AG04449 (cell line): ENCODE measurements at regions not wholly inside any gene's neighbourhood (a gene's known extent, or its start where the extent isn't known, plus 50 kb on each side); places are given as distances from the start of the nearest gene placed in this dataset.

Experiments used
- CTCF ChIA-PET: fragments of 350-600 bp; formaldehyde crosslinking; extraction: SDS; loops from one replicate; lab custom pipeline; 2021; ENCODE audit warnings: antibody characterized with exemption; lab: Yijun Ruan, JAX
- POLR2A ChIA-PET: fragments of 400-600, 350-600 bp; formaldehyde crosslinking; extraction: SDS; loops from one replicate; lab custom pipeline; 2020; ENCODE audit warnings: antibody characterized with exemption, inconsistent platforms; lab: Yijun Ruan, JAX
- DNase-seq: peaks from one replicate; pipeline ENCODE4 v3.0.0-alpha.2; 2010; ENCODE audit warnings: low read depth, low spot score
- H3K4me3 ChIP-seq: 2 replicates; pipeline ENCODE4 v1.5.1; 2011; ENCODE audit warnings: low read depth, mild to moderate bottlenecking, control low read depth, low read length
- TF ChIP-seq, protein P1 (sequence below): IDR thresholded peaks from one replicate; pipeline ENCODE4 v1.5.1; 2011; ENCODE audit warnings: mild to moderate bottlenecking, moderate library complexity, low read length, control low read depth, inconsistent platforms; ENCODE audit not compliant: insufficient read depth; ENCODE audit errors: missing control alignments

DNA sequence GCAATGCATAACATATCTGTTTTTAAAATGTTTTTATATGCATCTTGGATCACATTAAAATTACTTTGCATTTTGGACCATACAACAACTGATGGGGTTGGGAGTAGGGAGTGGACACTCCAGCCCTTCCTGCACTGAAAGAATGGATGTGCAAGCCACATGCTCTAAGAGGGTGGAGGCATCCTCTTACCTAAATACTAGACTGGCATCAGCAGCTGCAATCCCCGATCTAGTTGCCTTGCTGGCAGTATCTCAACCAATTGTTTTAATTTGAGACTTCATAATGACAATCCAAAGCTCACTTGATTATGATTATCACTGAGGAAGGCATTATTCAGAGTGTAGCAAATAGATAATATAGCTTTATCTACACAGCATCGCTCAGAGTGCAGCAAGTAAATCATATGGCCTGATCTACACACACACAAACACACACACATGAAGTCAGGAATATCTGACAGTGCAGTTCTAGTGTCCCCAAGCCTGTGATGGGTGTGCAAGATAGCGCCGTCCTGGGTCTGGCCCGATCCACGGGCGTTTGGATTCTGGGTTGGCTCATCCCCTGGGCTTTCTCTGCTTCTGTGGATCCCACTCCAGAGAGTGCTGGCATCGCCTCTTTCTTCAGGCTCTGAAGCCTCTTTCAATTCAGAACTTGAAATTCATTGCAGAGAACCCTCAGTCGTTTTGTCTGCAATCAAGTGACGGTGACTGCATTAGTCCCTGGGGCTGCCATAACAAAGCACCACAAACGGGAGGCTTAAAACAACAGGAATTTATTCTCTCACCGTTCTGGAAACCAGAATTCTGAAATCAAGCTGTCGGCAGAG lies 181.3 kb downstream of the ETS2 start:
- TF ChIP-seq, protein P1, sequence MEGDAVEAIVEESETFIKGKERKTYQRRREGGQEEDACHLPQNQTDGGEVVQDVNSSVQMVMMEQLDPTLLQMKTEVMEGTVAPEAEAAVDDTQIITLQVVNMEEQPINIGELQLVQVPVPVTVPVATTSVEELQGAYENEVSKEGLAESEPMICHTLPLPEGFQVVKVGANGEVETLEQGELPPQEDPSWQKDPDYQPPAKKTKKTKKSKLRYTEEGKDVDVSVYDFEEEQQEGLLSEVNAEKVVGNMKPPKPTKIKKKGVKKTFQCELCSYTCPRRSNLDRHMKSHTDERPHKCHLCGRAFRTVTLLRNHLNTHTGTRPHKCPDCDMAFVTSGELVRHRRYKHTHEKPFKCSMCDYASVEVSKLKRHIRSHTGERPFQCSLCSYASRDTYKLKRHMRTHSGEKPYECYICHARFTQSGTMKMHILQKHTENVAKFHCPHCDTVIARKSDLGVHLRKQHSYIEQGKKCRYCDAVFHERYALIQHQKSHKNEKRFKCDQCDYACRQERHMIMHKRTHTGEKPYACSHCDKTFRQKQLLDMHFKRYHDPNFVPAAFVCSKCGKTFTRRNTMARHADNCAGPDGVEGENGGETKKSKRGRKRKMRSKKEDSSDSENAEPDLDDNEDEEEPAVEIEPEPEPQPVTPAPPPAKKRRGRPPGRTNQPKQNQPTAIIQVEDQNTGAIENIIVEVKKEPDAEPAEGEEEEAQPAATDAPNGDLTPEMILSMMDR = no peak
- no peak for DNase-seq

DNA sequence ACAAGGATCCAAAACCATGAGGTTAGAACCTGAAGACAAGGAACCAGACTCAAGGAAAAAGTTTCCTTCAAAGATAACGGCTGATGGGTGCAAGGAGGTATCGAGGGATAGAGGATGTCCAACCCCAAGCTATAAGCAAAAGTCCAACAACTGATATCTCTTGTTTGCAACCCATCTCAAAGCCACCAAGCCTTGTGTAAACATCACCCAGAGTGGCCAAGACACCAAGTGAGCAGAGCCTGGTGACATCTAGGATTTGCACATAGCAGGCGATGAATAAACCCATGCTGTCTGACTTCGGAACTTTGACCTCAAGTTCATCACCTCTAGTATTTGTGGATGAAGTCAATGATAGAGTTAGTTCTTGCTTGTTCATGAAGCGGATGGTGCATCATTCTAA lies 180.7 kb downstream of the ETS2 start:
- H3K4me3 ChIP-seq = no peak overlapping the region
- CTCF ChIA-PET = no interaction called here
- TF ChIP-seq, protein P1 = no peak
- POLR2A ChIA-PET = no interaction called here
- DNase-seq = no peak

More for the DNA sequence above, 181.3 kb downstream of the ETS2 start:
- ChIA-PET CTCF (no interaction called here), POLR2A (no interaction called here)
- H3K4me3 ChIP-seq = no peak overlapping the region

DNA sequence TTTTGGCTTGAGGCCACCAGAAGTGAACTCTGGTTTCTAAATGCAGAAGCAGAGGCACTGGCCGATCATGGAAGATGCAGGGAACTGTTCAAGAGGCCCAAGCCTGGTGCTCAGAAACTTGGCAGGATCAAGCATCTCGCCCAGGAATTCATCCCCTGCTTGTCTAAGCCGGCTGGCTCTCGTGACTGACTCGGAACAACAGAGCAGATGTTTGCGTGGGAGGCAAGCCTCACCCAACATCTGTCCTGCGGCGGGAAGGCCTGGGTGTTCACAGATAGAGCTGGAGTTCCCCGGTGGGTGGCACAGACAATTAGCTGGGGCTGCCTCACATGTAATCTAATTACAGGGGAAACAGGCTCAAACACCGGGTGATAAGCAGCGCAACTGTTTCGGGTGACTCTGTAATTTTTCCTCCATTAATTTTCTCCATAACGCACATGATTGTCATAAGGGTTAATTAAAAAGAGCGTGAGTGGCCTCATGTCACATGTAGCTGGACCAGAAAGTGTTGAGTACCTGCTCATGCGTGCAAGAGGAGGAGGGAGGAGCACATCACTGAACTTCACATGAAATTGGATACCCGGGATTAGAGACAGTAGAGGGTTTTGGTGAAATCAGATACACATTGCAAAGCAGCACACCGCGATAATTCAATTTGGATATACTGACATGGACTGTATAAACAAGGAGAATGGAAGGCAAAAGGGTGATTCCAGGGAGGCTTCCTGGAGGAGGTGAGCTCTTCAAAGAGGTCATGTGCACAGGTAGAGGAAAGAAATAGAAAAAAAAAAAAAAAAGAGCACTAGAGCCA lies 180.0 kb downstream of the ETS2 start:
- ChIA-PET POLR2A (interaction anchor here (0.7 kb wide), 1 partner anchor 17 kb away, joined by 4 read pairs; no protein-coding TSS in a partner anchor), CTCF (no interaction called here)
- TF ChIP-seq, protein P1 = no peak
- no peak overlapping the region; the same call in 1 of the 2 replicates for H3K4me3 ChIP-seq
- peak; percentile 46 for DNase-seq

DNA sequence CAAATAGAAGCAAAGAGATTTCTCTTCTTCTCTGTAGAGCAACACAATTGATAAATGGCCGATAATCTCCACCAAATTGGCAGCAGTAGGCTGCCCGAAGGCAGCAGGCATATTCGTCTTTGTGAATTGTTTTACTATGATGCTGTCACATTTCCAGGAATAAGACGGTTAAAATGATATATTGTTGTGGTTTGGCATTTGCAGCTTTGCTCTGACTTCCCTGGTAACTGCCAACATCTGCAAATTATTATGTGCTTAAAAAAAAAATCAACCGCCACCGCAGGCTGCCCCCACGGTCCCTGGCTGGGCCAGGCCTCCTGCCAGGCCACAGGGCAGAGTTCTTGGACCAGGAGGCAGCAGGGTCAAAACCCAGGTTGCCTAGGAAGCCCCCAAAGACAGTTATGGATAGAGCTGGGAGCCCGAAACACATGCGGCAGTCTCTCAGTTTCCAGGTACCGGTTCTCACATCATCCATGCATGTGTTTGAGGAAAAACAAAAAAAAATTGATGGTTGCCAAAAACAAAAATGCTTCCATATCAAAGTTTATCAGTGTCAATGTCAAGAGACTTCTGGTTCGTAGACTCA lies 179.3 kb downstream of the ETS2 start:
- ChIA-PET POLR2A (interaction anchor here (0.7 kb wide), 1 partner anchor 110 kb away, joined by 3 read pairs; no protein-coding TSS in a partner anchor), CTCF (no interaction called here)
- TF ChIP-seq, protein P1 = no peak
- DNase-seq = peak; percentile 63
- no peak overlapping the region for H3K4me3 ChIP-seq

DNA sequence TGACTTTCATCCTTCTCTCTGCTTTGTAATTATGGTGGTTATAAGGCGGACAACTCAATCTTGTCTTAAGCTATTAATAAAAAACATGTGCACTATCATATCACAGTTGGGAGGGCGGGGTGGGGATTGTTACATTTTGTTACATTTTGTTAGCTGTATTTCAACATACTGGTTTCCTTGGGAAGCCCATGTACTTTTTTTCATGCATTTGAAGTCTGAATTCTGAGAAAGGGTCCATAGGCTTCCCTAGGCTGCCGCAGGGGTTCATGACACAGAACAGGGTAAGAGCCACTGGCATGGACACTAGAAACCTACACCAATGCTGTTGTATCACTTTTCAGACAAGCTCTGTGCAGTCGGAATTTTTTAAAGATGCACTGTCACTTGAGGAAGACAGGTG lies 178.8 kb downstream of the ETS2 start:
- H3K4me3 ChIP-seq = no peak overlapping the region
- POLR2A ChIA-PET = interaction anchor here (0.7 kb wide), 1 partner anchor 111 kb away, joined by 3 read pairs; no protein-coding TSS in a partner anchor
- no peak for DNase-seq
- TF ChIP-seq, protein P1 = no peak
- CTCF ChIA-PET = no interaction called here

DNA sequence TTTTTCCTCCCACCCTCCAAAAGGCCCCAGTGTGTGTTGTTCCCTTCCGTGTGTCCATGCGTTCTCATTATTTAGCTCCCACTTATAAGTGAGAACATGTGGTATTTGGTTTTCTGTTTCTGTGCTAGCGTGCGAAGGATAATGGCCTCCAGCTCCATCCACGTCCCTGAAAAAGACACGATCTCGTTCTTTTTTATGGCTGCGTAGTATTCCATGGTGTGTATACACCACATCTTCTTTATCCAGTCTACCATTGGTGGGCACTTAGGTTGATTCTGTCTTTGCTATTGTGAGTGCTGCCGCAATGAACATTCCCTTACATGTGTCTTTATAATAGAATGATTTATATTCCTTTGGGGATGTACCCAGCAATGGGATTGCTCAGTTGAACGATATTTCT lies 177.8 kb downstream of the ETS2 start:
- CTCF ChIA-PET = no interaction called here
- no peak overlapping the region for H3K4me3 ChIP-seq
- POLR2A ChIA-PET = no interaction called here
- no peak for DNase-seq
- TF ChIP-seq, protein P1 = no peak
